ENCODE measurements at regions not wholly inside any gene's neighbourhood (a gene's known extent, or its start where the extent isn't known, plus 50 kb on each side); places are given as distances from the start of the nearest gene placed in this dataset.

DNA sequence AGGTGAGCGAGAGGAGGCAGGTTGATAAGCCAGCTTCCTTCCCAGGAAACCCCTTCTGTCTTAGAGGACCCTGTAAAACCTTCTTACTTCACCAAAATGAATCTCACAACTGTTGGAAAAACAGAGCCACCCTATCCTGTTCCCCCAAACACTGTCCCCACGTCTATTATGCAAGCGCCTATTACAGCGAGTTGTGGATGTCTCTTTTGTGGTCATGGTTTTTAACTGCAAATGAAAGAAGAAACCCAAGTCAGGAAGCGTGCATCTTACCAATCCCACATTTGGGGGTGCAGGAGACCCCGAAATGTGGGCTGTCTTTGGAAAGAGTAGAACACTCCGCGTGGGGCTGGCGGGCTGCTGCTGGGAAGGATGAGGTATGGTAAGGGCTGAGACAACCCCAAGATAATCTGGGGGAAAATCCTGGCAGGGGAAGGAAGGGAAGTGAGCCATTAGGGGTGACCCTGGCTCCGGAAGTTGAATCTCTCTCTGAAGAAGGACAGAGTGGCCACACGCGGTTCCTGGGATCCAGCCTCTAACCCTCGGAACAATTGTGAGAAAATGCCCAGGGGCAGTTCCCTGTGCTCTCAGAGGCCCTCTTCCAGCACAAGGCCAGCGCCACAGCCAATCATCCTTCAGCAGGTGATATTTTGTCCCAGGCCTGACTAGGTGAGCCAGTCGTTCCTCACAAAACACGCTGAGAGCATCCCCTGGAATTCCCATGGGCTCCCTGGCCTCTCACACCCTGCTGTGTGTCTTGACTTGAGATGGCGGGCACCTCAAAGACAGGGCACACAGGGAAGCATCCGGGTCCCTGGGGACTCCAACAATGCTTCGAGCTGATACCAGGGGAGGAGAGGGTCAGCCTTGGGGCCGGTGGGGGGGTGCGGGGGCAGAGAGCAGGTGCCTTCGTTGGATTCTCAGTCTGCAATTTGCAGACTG, 168.5 kb upstream of the IRF2BP2 start:
- DNase-seq (ENCODE audit: low read depth) = no peak

DNA sequence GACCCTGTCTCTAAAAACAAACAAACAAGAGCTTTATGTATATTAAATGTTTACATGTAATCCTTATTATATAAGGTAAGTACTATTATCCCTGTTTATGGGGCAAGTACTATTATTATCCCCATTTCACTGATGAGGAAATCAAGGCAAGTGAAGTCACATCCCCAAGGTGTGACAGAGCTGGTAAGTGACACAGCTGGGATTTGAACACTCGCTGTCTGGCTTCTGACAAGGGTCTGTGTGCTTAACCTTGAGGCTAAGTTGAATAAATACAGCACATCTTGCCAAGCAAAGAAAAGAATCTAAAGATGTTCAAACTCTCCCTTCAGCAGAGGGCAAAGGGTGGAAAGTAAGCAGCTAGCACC, 167.9 kb upstream of the IRF2BP2 start:
- DNase-seq (ENCODE audit: low read depth) = no peak

DNA sequence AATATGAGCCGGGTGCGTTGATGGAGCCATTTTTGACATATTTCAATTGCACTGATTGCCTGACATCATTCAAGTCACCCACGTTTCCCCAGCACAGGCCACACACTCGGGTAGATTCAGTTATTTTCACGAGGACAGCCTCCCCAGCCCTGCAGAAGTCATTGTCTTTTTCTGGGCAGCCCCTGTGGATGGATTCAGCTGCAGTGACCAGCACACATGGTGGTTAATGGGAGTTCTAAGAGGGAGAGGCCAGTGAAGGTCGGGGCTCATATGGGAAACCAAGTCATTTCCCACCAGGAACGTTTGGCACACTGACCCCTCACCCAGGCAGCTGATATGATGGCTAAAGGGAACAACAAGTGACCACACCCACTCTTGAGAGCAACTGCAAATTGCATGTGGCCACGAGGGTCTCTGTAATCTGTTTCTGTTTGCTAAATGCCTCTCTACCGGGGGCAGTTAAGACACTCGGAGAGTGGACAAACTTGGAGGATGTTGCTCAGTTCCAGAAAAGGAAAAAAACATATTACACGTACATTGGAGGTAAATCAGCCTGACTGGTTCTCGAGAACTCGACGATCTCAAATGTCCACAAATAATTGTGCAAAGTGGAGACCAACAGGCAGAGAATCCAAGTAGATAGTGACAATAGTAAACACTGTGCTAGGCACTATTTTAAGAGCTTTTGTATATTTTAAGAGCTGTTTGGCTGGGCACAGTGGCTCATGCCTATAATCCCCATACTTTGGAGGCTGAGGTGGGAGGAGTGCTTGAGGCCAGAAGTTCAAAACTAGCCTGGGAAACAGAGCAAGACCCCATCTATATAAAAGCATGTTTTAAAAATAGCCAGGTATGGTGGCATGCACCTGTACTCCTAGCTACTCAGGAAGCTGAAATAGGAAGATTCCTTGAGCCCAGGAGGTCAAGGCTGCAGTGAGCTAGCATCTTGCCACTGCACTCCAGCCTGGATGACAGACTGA, 167.2 kb upstream of the IRF2BP2 start:
- DNase-seq (ENCODE audit: low read depth) = no peak

DNA sequence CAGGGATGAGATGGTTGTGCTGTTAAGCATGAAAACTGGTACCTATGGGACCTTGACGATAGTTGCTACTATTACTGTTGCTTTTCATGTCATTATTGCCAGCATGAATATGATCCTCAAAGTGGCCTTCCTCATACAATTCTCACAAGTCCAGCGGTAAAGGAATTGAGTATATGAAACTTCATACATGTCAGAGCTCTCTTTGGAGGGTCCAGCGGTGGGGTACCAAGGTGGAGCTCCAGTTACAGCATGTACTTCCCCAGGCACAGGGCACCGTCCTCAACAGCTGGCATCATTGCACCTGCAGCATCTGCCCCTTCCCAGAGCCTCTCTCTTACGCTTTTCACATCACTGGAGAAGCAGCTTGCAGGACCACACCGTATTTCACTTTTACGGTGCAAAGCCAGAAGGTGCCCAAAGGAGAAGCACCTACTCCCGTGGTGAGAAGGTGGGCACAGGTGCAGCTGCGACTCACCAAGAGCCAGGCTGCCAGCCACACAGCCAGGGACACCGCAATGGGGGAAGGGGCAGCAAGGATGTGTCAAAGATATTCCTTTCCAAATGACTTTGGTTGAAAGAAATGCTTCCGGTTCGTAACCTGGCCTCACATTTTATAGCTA, 166.4 kb upstream of the IRF2BP2 start:
- no peak for DNase-seq (ENCODE audit: low read depth)

DNA sequence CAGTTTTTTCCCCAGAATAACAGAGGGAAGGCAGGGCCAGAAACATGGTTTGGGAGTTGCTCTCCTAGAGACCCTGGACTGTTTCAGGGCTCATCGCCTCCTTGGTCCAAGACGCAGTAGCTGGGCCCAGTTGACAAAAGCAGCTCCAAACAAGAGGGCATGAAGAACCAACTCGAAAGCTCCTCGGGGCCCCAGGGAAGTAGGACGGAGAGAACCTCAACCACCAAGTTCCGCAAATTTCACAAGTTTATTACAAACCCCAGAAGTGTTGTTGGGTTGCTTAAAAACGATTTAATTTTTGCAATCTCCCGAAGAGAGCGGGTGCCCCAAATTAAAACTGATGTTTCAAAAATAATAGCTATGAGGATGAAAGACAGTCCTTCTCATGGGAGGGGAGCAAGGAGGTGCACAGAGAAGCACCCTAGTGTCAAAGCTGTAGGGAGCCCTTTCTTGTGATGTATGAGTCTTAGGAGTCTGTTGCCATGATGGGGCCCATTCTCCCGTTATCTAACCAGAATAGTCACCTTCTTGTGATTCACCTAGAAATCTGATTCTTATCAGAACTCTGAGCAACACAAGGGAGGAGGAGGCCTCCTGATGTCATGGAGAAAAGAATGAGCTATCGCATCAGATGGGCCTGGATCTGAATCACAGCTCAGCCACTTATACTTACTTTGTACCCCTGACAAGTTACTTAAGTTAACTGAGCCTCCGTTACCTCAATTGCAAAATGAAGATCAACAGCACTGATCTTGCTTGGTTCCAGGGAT, 165.7 kb upstream of the IRF2BP2 start:
- no peak for DNase-seq (ENCODE audit: low read depth)

DNA sequence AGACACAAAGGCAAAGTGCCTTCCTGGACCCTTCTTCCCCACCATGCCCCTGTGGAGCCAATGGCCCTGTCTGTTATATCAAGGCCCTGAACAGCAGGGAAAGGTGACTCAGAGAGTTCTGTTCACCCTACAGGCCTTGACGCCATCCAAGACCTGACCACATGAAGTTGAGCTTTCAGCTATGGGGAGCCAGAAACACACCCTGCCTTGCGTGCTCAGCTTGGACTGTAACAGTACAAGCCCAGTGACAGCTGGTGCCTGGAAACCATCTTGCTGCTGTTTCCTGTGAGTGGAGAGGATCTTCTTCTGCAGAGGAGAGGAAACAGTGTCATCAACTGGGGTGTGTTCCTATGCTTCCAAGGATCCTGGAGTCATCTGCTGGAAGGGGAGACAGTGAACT, 165.0 kb upstream of the IRF2BP2 start:
- peak; percentile 62 for DNase-seq (ENCODE audit: low read depth)

DNA sequence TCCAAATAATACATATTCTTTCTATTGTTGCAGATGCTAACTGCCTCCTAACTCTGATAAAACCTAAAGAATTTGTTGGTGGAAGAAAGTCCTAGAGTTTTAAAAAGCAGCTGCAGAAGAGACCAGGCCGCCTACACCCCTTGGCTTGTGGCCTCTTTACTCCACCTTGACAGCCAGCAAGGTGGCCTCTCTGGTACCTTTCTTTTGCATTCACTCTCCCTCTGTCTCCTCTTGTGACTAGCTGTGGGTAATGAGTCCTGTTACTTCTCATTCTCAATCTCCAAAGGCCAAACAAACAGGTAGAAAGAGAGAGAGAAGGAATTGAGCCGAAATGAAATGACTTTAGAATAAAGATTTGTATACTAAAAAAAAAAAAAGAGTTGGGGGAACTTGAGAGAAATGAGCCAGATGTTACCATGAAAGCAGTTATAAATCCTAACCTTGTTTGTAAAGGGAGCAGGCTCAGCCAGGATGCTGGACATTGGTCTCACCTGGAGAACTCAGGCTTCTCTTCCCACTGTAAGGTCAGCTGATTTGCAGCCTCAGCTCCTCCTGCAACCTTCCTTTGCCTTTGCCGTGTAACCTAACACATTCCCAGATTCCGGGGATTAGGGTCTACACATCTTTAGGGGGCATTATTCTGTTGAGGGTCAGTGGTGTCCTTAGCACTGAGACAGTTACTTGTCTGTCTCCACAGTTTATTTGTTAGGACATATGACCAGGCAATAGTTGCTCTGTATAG, 164.1 kb upstream of the IRF2BP2 start:
- DNase-seq (ENCODE audit: low read depth) = no peak

DNA sequence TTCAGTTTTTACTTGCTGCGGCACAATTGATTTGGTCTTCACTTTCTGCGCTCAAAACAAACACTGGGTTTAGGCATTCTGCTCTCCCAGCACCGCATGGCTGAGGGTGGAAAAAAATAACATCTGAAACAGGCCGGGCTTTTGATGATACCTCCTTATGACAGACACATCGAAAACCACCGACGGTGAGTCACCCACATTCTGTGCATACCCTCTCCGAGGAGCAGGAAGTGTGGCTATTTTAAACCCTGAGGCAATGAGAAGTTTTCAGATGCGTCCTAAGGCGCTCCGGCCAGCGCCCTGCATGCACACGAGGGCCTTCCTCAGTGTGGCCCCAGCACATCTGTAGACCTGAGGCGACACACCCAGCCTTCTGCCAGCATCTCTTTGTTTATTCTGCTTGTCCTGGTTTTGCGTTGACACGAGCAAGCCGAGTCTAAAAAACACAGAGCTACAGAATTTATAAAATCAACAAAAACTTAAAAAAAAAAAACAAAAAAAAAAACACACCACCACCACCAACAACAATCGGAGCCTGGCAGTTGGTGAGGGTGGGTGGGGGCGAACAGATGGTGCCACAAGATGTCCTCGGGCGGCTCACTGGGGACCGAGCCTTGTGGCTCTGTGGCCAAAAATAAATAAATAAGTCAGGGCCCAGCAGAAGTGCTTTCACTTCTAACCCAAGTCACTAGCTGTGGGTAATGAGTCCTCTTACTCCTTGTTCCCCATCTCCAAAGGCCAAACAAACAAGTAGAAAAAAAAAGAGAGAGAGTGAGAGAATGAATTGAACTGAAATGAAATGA, 162.6 kb upstream of the IRF2BP2 start:
- DNase-seq (ENCODE audit: low read depth) = peak; percentile 100

DNA sequence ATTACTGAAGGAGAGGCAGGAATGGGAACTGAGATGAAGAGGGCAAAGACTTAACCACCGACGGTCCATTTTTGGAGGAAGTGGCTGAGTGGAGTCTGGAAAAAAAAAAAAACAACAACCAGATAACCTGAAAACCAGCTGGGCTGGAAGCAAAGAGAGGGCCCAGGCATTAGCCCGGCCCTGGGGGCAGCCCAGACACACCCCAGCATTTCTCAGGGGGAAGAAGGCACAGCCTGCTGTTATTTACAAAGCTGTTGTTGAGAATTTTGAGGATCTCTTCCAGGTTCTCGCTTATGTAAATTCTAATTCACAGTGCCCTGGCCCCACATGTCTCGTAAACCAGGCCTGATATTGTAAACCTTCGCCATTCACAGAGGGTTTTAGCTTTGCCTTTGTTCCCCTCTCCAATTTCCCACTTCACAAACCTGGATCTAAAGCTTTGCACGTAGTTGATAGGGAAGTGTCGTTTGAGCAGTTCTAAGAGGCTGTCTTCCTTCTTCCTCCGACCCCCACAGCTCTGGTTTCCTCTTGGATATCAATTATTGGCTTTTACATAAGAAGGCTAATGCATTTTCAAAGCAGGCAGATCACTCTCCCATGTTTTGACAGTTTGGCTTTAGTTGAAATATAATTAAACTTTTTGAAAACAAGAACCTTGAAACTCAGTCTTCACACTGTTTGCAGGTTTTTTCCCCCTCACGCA, 161.8 kb upstream of the IRF2BP2 start:
- no peak for DNase-seq (ENCODE audit: low read depth)

DNA sequence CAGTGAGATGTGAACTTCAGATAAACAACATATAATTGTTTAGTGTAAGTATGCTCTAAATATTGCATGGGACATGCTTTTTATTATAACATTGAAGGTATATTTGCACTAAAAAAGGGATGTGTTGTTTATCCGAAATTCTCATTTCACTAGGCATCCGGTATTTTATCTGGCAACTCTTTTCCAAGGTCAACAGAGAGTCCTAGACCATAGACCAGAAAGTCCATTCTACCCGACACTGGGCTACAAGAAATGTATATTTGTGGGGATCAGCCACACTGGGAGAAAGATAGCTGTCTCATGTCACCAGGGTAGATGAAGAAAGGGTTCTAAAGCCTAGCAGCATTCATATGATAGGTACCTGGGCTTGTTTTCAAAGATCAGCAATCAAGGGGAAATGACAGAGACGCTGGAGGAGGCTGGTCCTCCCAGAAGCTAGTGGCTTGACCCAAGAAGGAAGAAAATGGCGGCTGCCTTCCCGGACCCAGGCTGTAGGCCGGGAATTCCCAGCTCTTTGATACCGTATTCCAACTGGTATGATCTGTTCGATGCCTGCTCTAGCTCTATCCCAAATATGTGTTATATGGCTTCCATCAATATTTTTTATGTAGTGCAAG, 161.1 kb upstream of the IRF2BP2 start:
- DNase-seq (ENCODE audit: low read depth) = no peak

DNA sequence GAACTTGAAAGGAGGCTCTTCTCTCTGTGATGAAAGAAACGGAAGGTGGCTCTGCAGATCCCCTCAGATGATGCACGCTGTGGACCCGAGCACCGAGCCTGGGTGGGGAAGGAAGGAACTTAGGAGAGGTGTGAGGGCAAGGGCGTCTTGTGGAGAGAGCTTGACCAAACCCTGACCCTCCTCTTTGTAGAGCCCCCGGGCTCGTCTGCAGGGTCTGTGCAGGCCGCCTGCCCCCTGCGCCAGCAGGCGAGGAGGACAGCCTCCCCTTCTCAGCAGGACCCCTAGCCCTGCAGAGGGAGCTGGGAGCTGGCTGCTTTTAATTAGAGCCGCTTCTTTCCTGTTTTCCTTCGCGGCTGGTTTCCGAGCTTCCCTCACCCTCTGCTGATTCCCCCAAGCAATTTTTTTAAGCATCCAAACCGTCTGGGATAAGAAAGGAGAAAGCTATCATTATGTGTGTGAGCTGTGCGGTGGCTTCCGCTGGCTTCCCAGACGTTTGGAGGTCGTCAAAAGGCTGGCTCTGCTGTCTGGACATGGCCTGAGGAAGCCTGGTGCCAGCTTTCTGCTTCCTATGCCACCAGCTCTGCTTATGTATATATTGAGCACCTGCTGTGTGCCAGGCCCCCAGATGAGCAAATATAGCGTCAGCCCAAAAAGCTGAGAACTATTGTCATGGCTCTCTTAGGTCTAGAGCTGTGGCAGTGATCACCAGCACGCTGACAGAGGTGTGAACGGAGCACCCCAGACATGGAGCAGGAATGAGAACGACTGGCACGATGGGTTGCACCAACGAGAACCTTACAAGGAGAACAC, 160.2 kb upstream of the IRF2BP2 start:
- no peak for DNase-seq (ENCODE audit: low read depth)

DNA sequence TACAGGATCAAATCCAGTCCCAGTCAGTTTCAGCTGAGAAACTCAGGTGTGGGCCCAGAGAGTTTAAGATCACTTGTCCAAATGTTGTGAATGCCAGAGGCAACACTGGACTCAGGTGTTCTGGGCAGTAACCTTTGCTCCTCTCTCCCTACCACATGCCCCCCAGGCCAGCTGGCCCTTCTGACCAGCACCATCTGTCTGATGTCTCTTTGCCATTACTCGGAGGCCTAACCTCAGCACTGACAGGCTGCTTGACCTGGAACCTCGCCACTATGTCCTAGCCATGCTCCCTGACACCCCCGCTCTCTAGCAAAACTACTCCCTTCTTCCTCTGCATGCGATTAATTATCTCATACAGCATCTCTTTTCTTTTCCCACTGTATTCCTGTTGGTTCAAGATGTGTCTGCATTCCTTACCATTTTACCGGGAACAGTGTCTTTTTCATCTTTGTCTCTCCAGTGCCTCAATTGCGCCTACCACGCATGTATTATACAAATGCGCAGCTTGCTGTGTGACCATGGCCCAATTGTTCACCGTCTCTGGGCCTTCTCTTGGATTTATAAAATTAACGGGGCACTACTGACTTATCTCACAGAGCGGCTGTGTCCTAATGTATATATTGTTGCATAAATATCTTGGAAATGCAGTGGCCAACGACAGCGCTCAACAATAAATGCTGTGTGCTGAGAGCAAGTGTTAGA, 159.5 kb upstream of the IRF2BP2 start:
- no peak for DNase-seq (ENCODE audit: low read depth)

DNA sequence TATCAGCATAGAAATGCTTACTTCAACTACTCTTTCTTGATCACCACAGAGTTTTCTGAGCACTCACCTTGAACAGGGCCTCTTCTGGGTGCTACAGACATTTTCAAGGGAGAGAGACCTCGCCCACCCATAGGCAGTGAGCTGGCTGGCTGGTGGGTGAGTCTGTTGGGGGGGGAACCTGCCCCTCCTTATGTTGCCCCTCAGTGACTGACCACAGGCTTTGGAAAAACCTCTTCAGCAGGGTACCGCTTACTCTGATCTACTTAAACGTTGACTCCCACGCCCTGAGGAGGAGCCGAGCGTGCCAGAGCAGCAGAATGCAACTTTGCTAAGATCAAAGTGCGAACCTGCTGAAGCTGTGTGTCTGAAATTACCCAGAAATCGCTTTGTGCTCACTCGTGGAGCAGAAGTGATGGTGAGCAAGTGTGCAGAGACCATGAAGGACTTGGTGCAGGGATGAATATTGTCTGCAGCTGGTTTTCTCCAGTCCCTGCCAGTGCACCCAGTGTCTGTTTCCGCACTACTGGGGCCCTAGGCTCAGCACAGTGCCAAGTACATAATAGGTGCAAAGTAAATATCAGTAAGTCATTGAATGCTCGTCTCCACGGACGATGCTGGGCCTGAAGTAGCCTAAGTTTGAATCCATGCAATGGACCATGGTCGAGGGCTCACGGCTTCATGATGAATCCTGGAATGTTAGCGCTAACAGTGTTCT, 158.7 kb upstream of the IRF2BP2 start:
- DNase-seq (ENCODE audit: low read depth) = no peak

DNA sequence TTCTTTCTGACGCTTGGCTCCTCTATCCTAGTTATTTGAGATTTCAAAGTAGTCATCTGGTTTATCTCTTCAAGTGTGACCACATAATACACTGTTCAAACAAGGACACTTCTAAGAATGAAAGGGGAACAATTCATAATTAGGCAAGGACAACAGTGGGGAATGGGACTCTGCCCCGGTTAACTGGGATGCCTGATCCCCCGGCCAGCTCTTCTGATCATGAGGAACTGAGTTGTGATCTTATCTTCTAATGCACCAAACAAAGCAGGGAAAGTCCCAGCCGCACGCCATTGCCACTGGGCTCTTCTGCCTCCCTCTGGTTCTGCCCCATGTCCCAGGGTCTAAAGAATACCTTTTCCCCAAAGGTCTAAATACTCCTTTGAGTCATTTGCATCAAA, 158.2 kb upstream of the IRF2BP2 start:
- no peak for DNase-seq (ENCODE audit: low read depth)

DNA sequence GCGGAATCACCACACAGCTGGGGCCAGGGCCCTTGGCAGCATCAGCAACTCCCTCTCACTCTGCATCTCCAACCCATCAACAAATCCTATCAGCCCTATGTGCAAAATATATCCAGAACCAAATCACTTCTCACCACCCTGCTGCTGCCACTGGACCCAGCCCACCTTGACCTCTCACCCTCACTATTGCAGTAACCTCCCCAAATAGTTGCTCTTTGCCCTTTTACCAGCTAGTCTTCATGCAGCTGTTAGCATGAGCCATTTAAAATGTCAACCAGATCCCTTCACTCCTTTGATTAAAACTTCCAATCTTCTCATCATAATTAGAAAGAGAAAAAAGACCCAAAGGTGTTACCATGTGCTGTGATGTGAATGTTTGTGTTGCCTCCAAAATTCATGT, 155.7 kb upstream of the IRF2BP2 start:
- DNase-seq (ENCODE audit: low read depth) = no peak

DNA sequence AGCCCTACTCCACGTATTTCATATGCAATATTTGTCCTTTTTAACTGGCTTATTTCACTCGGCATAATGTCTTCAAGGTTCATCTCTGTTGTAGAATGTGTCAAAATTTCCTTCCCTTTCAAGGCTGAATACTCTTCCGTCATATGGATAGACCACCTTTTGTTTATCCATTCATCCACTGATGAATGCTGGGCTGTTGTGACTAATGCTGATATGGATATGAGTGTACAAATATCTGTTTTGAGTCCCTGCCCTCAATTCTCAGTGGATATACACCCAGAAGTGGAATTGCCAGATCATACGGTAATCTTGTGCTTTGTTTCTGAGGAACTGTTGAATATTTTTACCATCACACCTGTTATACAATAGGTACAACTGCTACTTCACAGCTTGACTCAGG, 155.2 kb upstream of the IRF2BP2 start:
- DNase-seq (ENCODE audit: low read depth) = no peak

DNA sequence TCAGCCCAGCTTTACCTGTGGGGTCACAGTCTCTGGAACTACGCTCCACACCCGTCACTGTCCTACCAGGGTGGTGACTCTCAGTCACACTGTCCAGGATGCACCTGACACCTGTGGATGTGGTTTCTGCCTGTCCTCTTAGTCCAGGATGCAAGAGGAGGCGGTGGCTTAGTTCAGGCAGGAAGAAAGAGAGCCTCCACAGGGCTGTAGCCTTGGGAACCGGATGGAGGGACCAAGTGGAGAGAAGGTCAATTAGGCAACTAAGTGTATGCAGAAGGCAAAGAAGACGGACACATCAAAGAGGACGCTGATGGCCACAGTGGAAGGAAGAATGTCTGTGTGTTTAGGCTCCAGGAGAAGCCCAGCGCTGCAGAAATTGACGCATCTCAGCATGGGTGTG, 153.9 kb upstream of the IRF2BP2 start:
- no peak for DNase-seq (ENCODE audit: low read depth)
